ENCODE measurements at regions not wholly inside any gene's neighbourhood (a gene's known extent, or its start where the extent isn't known, plus 50 kb on each side); places are given as distances from the start of the nearest gene placed in this dataset.

DNA sequence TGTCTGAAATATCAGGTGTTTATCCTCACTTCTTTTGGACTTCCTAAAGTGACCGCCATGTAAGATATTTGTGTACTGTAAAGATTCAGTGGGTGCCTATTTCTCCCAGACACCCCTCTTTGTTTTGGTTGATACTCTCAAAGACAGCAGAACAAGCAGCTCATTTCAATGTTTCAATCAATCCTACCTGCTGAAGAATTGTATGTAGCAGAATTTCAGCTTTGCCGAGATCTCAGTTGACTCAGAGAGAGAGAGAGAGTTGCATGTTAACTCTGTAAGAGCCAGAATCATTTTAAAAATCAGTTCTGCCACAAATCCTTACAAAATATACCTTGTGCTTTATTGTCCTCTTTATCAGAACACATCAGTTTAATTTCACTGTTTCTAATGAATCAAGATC lies 987.3 kb downstream of the ADGRL2 start:
- TF ChIP-seq, protein P1, sequence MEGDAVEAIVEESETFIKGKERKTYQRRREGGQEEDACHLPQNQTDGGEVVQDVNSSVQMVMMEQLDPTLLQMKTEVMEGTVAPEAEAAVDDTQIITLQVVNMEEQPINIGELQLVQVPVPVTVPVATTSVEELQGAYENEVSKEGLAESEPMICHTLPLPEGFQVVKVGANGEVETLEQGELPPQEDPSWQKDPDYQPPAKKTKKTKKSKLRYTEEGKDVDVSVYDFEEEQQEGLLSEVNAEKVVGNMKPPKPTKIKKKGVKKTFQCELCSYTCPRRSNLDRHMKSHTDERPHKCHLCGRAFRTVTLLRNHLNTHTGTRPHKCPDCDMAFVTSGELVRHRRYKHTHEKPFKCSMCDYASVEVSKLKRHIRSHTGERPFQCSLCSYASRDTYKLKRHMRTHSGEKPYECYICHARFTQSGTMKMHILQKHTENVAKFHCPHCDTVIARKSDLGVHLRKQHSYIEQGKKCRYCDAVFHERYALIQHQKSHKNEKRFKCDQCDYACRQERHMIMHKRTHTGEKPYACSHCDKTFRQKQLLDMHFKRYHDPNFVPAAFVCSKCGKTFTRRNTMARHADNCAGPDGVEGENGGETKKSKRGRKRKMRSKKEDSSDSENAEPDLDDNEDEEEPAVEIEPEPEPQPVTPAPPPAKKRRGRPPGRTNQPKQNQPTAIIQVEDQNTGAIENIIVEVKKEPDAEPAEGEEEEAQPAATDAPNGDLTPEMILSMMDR (IDR thresholded peaks at IDR 0.05), result no peak
- no peak for TF ChIP-seq EP300 (IDR thresholded peaks at IDR 0.05)
- TF ChIP-seq POLR2A (IDR thresholded peaks at IDR 0.05), result no peak

All from suprapubic skin (tissue), 3 donors.